HG03159 (cell line): ENCODE measurements at regions not wholly inside any gene's neighbourhood (a gene's known extent, or its start where the extent isn't known, plus 50 kb on each side); places are given as distances from the start of the nearest gene placed in this dataset.

ENCODE experiments used
- ATAC-seq: cut with Tn5 transposase; IDR thresholded peaks from one replicate; pipeline ENCODE4 v1.9.1; 2021; ENCODE audit warnings: mild to moderate bottlenecking, moderate library complexity; ENCODE audit not compliant: unreplicated experiment

- no peak for ATAC-seq
These were observed 54.4 kb upstream of the PIK3R1 start for GRCh38 chr5:68161156-68161555.

- no peak for ATAC-seq
These were observed 56.2 kb upstream of the PIK3R1 start for GRCh38 chr5:68159224-68159951.

GRCh38 chr5:68155940-68156339, 59.6 kb upstream of the PIK3R1 start:
- no peak for ATAC-seq

- no peak for ATAC-seq
These were observed 61.3 kb upstream of the PIK3R1 start for GRCh38 chr5:68154119-68154857.

- no peak for ATAC-seq
These were observed 63.7 kb upstream of the PIK3R1 start for GRCh38 chr5:68151812-68152211.

GRCh38 chr5:68149189-68149588, 66.4 kb upstream of the PIK3R1 start:
- ATAC-seq: no peak

GRCh38 chr5:68148096-68148495, 67.5 kb upstream of the PIK3R1 start:
- ATAC-seq: peak; percentile 43

- no peak for ATAC-seq
These were observed 67.9 kb upstream of the PIK3R1 start for GRCh38 chr5:68147659-68148058.

- peak; percentile 63 for ATAC-seq
These were observed 74.1 kb upstream of the PIK3R1 start for GRCh38 chr5:68141494-68141893.

- ATAC-seq: peak; percentile 59
These were observed 74.8 kb upstream of the PIK3R1 start for GRCh38 chr5:68140763-68141162.

GRCh38 chr5:68139611-68140441, 75.7 kb upstream of the PIK3R1 start:
- ATAC-seq: no peak

GRCh38 chr5:68137511-68138140, 77.9 kb upstream of the PIK3R1 start:
- ATAC-seq: no peak

GRCh38 chr5:68134669-68135313, 80.8 kb upstream of the PIK3R1 start:
- no peak for ATAC-seq

- ATAC-seq: no peak
These were observed 81.4 kb upstream of the PIK3R1 start for GRCh38 chr5:68134033-68134668.

- no peak for ATAC-seq
These were observed 85.3 kb upstream of the PIK3R1 start for GRCh38 chr5:68130253-68130652.

GRCh38 chr5:68129364-68129763, 86.2 kb upstream of the PIK3R1 start:
- no peak for ATAC-seq

GRCh38 chr5:68126886-68127285, 88.7 kb upstream of the PIK3R1 start:
- no peak for ATAC-seq

GRCh38 chr5:68122439-68123328, 92.9 kb upstream of the PIK3R1 start:
- ATAC-seq: no peak

GRCh38 chr5:68116868-68117411, 98.6 kb upstream of the PIK3R1 start:
- ATAC-seq: no peak
